K562 (cell line): ENCODE measurements at regions not wholly inside any gene's neighbourhood (a gene's known extent, or its start where the extent isn't known, plus 50 kb on each side); places are given as distances from the start of the nearest gene placed in this dataset.

Experiments used
- CBX1 ChIP-seq: sonication (generic); IDR thresholded peaks from 2 replicates; pipeline ENCODE4 v1.6.1; 2016; ENCODE audit warnings: antibody characterized with exemption, low read depth, mild to moderate bottlenecking
- CBX3 ChIP-seq, 2 experiments: IDR thresholded peaks; 1 replicate in 1 of 2; 2 replicates in 1 of 2; pipeline ENCODE4 v1.6.1; 2012; ENCODE audit warnings: inconsistent platforms in 2 of 2, low read length in 2 of 2, borderline replicate concordance in 1 of 2, control low read depth in 1 of 2
- E2F4 ChIP-seq: sonication (generic); formaldehyde crosslinking; IDR thresholded peaks from 2 replicates; pipeline ENCODE4 v1.8.0; 2022; ENCODE audit warnings: mild to moderate bottlenecking, low read depth, missing genetic modification reagents
- EGR1 ChIP-seq: fragments of 450-650 bp; conservative IDR thresholded peaks from 2 replicates; pipeline ENCODE4 v1.6.1; 2017; ENCODE audit warnings: mild to moderate bottlenecking
- KDM4B ChIP-seq, 2 experiments: fragments of 450-650 bp in 1 of 2; sonication (generic) in 1 of 2; IDR thresholded peaks; 2 replicates each; pipeline ENCODE4 v1.6.1; 2016 to 2017; ENCODE audit warnings: borderline replicate concordance in 2 of 2, antibody characterized with exemption in 1 of 2, low read depth in 1 of 2, mild to moderate bottlenecking in 1 of 2
- MYBL2 ChIP-seq, 2 experiments: fragments of 450-650 bp in 1 of 2; sonication (generic) in 1 of 2; formaldehyde crosslinking in 1 of 2; IDR thresholded peaks; 2 replicates each; pipeline versions ENCODE4 v1.6.1 to v1.8.1; 2017 to 2022; ENCODE audit warnings: borderline replicate concordance in 1 of 2, inconsistent platforms in 1 of 2, low read depth in 1 of 2, mild to moderate bottlenecking in 1 of 2, missing genetic modification reagents in 1 of 2, moderate library complexity in 1 of 2
- RNF219 ChIP-seq: fragments of 250-450 bp; sonication (Bioruptor Pico); IDR thresholded peaks from 2 replicates; pipeline ENCODE4 v1.5.0; 2022; ENCODE audit warnings: mild to moderate bottlenecking
- SMAD4 ChIP-seq: fragments of 250-450 bp; sonication (Bioruptor Pico); conservative IDR thresholded peaks from 2 replicates; pipeline ENCODE4 v1.8.0; 2021; ENCODE audit warnings: inconsistent platforms, mild to moderate bottlenecking, moderate library complexity
- YBX1 ChIP-seq: fragments of 450-650 bp; IDR thresholded peaks from 2 replicates; pipeline ENCODE4 v1.7.1; 2016; ENCODE audit warnings: mild to moderate bottlenecking
- ZBTB43 ChIP-seq: sonication (generic); formaldehyde crosslinking; IDR thresholded peaks from 2 replicates; pipeline ENCODE4 v1.8.0; 2023; ENCODE audit warnings: mild to moderate bottlenecking, missing genetic modification reagents
- ZNF318 ChIP-seq, 2 experiments: fragments of 450-650 bp; IDR thresholded peaks; 2 replicates each; pipeline ENCODE4 v1.6.1; 2016; ENCODE audit warnings: mild to moderate bottlenecking in 2 of 2, borderline replicate concordance in 1 of 2, low read depth in 1 of 2, moderate library complexity in 1 of 2
- ZNF436 ChIP-seq: fragments of 250-450, 450-650 bp; sonication (Bioruptor Pico); formaldehyde crosslinking; IDR thresholded peaks from 2 replicates; pipeline ENCODE4 v1.7.0; 2020; ENCODE audit warnings: mild to moderate bottlenecking

GRCh38 chr9:129406278-129407225, 214.3 kb downstream of the C9orf50 start (continued):
- no peak for TF ChIP-seq MYBL2 (IDR thresholded peaks at IDR 0.05; ENCODE audit: low read depth)
- TF ChIP-seq MYBL2 (CRISPR knock-in tag; IDR thresholded peaks at IDR 0.05; ENCODE audit: borderline replicate concordance): no peak
- TF ChIP-seq EGR1: no peak
- TF ChIP-seq ZBTB43: no peak
- TF ChIP-seq SMAD4 (CRISPR knock-in tag): 0 out of 2 replicates have a peak, but pooled peaks have one; percentile 35
- TF ChIP-seq ZNF318 (IDR thresholded peaks at IDR 0.05; ENCODE audit: borderline replicate concordance in 1 of 2, low read depth in 1 of 2): no peak
- peak in 1 of 2 experiments; percentile 84; a peak in 1 of 3 replicates for TF ChIP-seq CBX3 (IDR thresholded peaks at IDR 0.05; ENCODE audit: borderline replicate concordance in 1 of 2, low read length in 2 of 2)
- no peak for TF ChIP-seq YBX1
- TF ChIP-seq KDM4B (IDR thresholded peaks at IDR 0.05; ENCODE audit: borderline replicate concordance in 2 of 2, low read depth in 1 of 2): peak in 1 of 2 experiments; percentile 80; a peak in 1 of 4 replicates
- TF ChIP-seq RNF219 (CRISPR knock-in tag): no peak
- no peak; the same call in 1 of the 2 replicates for TF ChIP-seq CBX1
- TF ChIP-seq E2F4: 0 out of 2 replicates have a peak, but pooled peaks have one; percentile 56
- no peak for TF ChIP-seq ZNF436 (CRISPR knock-in tag)
